Activated CD8-positive, alpha-beta memory T cell treated with anti-CD3 and anti-CD28 coated beads, Interleukin-2, amount 10 ng/mL, durations not matched to agents 7 days and 5 days (primary cell): ENCODE measurements at regions not wholly inside any gene's neighbourhood (a gene's known extent, or its start where the extent isn't known, plus 50 kb on each side); places are given as distances from the start of the nearest gene placed in this dataset.
A peak's percentile ranks its signal among the peaks of the same experiment; 100 is the strongest.
"Not testable (repeated sequence)": the region's sequence is repeated elsewhere in the genome, so short reads cannot be mapped to it uniquely, and the experiment has no call there.

Experiments
- ATAC-seq: fragments of 150-1000 bp; cut with Tn5 transposase; one replicate; pipeline ENCODE4 v1.10.0; 2021; ENCODE audit warnings: moderate library complexity
- CTCF ChIA-PET: fragments of 350-600 bp; sonication (Branson Sonifier 250); formaldehyde crosslinking; loops from one replicate; lab custom pipeline; 2021; ENCODE audit warnings: antibody characterized with exemption; lab: Charles Lee
- DNase-seq: peaks from one replicate; pipeline ENCODE4 v3.0.0-alpha.2; 2020
- H3K27ac Mint-ChIP-seq: one replicate; pipeline ENCODE4 v1.8.0; 2021; ENCODE audit warnings: mild to moderate bottlenecking, mixed read lengths
- H3K27me3 Mint-ChIP-seq: one replicate; pipeline ENCODE4 v1.8.0; 2021; ENCODE audit warnings: mixed read lengths
- H3K36me3 Mint-ChIP-seq: one replicate; pipeline ENCODE4 v1.8.0; 2021; ENCODE audit warnings: mild to moderate bottlenecking, mixed read lengths
- H3K4me1 Mint-ChIP-seq: one replicate; pipeline ENCODE4 v1.8.0; 2021; ENCODE audit warnings: mixed read lengths
- H3K4me3 Mint-ChIP-seq: one replicate; pipeline ENCODE4 v1.8.0; 2021; ENCODE audit warnings: mild to moderate bottlenecking, moderate library complexity, mixed read lengths
- H3K9me3 Mint-ChIP-seq: one replicate; pipeline ENCODE4 v1.8.0; 2022; ENCODE audit warnings: low read depth, mixed read lengths

- CTCF ChIA-PET, result interaction anchor here (2.1 kb wide), 1 partner anchor 9 kb away, joined by 10 read pairs; no protein-coding TSS in a partner anchor
- DNase-seq, result no peak
- Mint-ChIP-seq H3K27ac (no peak overlapping the region), H3K27me3 (no peaks in the 10 kb centered on the region), H3K9me3 (no peaks in the 10 kb centered on the region), H3K36me3 (no peaks in the 10 kb centered on the region), H3K4me3 (no peak overlapping the region), H3K4me1 (peaks cover 13% of the 10 kb centered on the region)
- no peak for ATAC-seq
These were observed 214.0 kb upstream of the PRSS58 start for GRCh38 chr7:142471820-142472219.

GRCh38 chr7:142470544-142470830 lies 212.6 kb upstream of the PRSS58 start:
- no peak for ATAC-seq
- no peak overlapping the region for H3K27ac Mint-ChIP-seq

GRCh38 chr7:142469696-142470543 lies 212.1 kb upstream of the PRSS58 start:
- H3K27ac Mint-ChIP-seq, result no peak overlapping the region
- H3K27me3 Mint-ChIP-seq, result no peaks in the 10 kb centered on the region
- ATAC-seq, result no peak
- no peaks in the 10 kb centered on the region for H3K9me3 Mint-ChIP-seq
- H3K36me3 Mint-ChIP-seq, result no peaks in the 10 kb centered on the region
- no peak overlapping the region for H3K4me3 Mint-ChIP-seq
- CTCF ChIA-PET, result interaction anchor here (1.0 to 1.5 kb wide), 3 partner anchors 11 to 31 kb away, joined by 3 to 5 read pairs (median 3); no protein-coding TSS in a partner anchor
- peaks cover 15% of the 10 kb centered on the region for H3K4me1 Mint-ChIP-seq
- no peak for DNase-seq

More at GRCh38 chr7:142470544-142470830, 212.6 kb upstream of the PRSS58 start:
- no peak for DNase-seq
- Mint-ChIP-seq H3K9me3 (no peaks in the 10 kb centered on the region), H3K27me3 (no peaks in the 10 kb centered on the region), H3K4me1 (peaks cover 15% of the 10 kb centered on the region), H3K4me3 (no peak overlapping the region), H3K36me3 (no peaks in the 10 kb centered on the region)
- CTCF ChIA-PET, result interaction anchor here (1.0 to 1.5 kb wide), 3 partner anchors 12 to 32 kb away, joined by 3 to 5 read pairs (median 3); no protein-coding TSS in a partner anchor

- Mint-ChIP-seq H3K4me3 (no peak overlapping the region), H3K4me1 (peaks cover 20% of the 10 kb centered on the region), H3K27me3 (no peaks in the 10 kb centered on the region), H3K9me3 (no peaks in the 10 kb centered on the region), H3K36me3 (no peaks in the 10 kb centered on the region), H3K27ac (no peak overlapping the region)
- DNase-seq (no peak), ATAC-seq (no peak)
- CTCF ChIA-PET, result interaction anchor here (1.5 to 2.9 kb wide), 3 partner anchors 9 to 30 kb away, joined by 3 to 9 read pairs (median 4); no protein-coding TSS in a partner anchor
These were observed 211.2 kb upstream of the PRSS58 start for GRCh38 chr7:142468871-142469665.

GRCh38 chr7:142467056-142467655 lies 209.3 kb upstream of the PRSS58 start:
- not testable (repeated sequence) for H3K36me3 Mint-ChIP-seq, H3K4me3 Mint-ChIP-seq, ATAC-seq, H3K27ac Mint-ChIP-seq, H3K27me3 Mint-ChIP-seq, H3K9me3 Mint-ChIP-seq, DNase-seq
- CTCF ChIA-PET, result interaction anchor here (1.1 to 2.9 kb wide), 4 partner anchors 8 to 30 kb away, joined by 4 to 9 read pairs (median 4); no protein-coding TSS in a partner anchor
- peaks cover 36% of the 10 kb centered on the region for H3K4me1 Mint-ChIP-seq

GRCh38 chr7:142463401-142463850 lies 205.6 kb upstream of the PRSS58 start:
- no peaks in the 10 kb centered on the region for H3K9me3 Mint-ChIP-seq
- peak overlapping the region; percentile 83 for H3K27ac Mint-ChIP-seq
- ATAC-seq, result peak; percentile 67
- H3K27me3 Mint-ChIP-seq, result peaks cover 9% of the 10 kb centered on the region
- H3K36me3 Mint-ChIP-seq, result no peaks in the 10 kb centered on the region
- peak; percentile 47 for DNase-seq
- peak overlapping the region; percentile 54 for H3K4me3 Mint-ChIP-seq
- peaks cover 37% of the 10 kb centered on the region for H3K4me1 Mint-ChIP-seq
- CTCF ChIA-PET, result interaction anchor here (0.7 to 9.1 kb wide), 12 partner anchors 9 to 104 kb away, joined by 3 to 84 read pairs (median 6); no protein-coding TSS in a partner anchor

GRCh38 chr7:142461437-142461836 lies 203.6 kb upstream of the PRSS58 start:
- no peaks in the 10 kb centered on the region for H3K36me3 Mint-ChIP-seq
- H3K4me1 Mint-ChIP-seq, result peaks cover 42% of the 10 kb centered on the region
- DNase-seq (no peak), ATAC-seq (no peak)
- no peak overlapping the region for H3K27ac Mint-ChIP-seq
- H3K9me3 Mint-ChIP-seq, result no peaks in the 10 kb centered on the region
- no peak overlapping the region for H3K4me3 Mint-ChIP-seq
- H3K27me3 Mint-ChIP-seq, result peaks cover 9% of the 10 kb centered on the region
- CTCF ChIA-PET, result interaction anchor here (0.7 to 9.1 kb wide), 10 partner anchors 12 to 349 kb away, joined by 3 to 84 read pairs (median 7); no protein-coding TSS in a partner anchor

GRCh38 chr7:142460402-142461117 lies 202.7 kb upstream of the PRSS58 start:
- Mint-ChIP-seq H3K27me3 (peaks cover 9% of the 10 kb centered on the region), H3K9me3 (no peaks in the 10 kb centered on the region), H3K36me3 (no peaks in the 10 kb centered on the region), H3K4me3 (no peak overlapping the region), H3K27ac (no peak overlapping the region), H3K4me1 (peaks cover 40% of the 10 kb centered on the region)
- ATAC-seq (no peak), DNase-seq (no peak)
- CTCF ChIA-PET, result interaction anchor here (1.2 to 9.1 kb wide), 10 partner anchors 13 to 348 kb away, joined by 3 to 84 read pairs (median 12); no protein-coding TSS in a partner anchor

- no peak overlapping the region for H3K27ac Mint-ChIP-seq
- CTCF ChIA-PET, result interaction anchor here (0.6 to 9.1 kb wide), 27 partner anchors 8 to 355 kb away, joined by 3 to 84 read pairs (median 4); no protein-coding TSS in a partner anchor
- H3K4me3 Mint-ChIP-seq, result no peak overlapping the region
- H3K36me3 Mint-ChIP-seq, result no peaks in the 10 kb centered on the region
- DNase-seq, result no peak
- no peaks in the 10 kb centered on the region for H3K9me3 Mint-ChIP-seq
- H3K4me1 Mint-ChIP-seq, result peaks cover 44% of the 10 kb centered on the region
- ATAC-seq, result peak; percentile 61
- peaks cover 9% of the 10 kb centered on the region for H3K27me3 Mint-ChIP-seq
These were observed 201.7 kb upstream of the PRSS58 start for GRCh38 chr7:142459551-142459963.

- DNase-seq (no peak), ATAC-seq (no peak)
- no peaks in the 10 kb centered on the region for H3K9me3 Mint-ChIP-seq
- H3K36me3 Mint-ChIP-seq, result no peaks in the 10 kb centered on the region
- no peak overlapping the region for H3K27ac Mint-ChIP-seq
- H3K4me3 Mint-ChIP-seq, result no peak overlapping the region
- peaks cover 15% of the 10 kb centered on the region for H3K27me3 Mint-ChIP-seq
- CTCF ChIA-PET, result interaction anchor here (1.5 to 9.1 kb wide), 3 partner anchors 19 to 25 kb away, joined by 3 to 84 read pairs (median 8); no protein-coding TSS in a partner anchor
- H3K4me1 Mint-ChIP-seq, result peaks cover 28% of the 10 kb centered on the region
These were observed 199.4 kb upstream of the PRSS58 start for GRCh38 chr7:142457146-142457703.

- ATAC-seq (no peak), DNase-seq (no peak)
- Mint-ChIP-seq H3K9me3 (no peaks in the 10 kb centered on the region), H3K36me3 (no peaks in the 10 kb centered on the region), H3K4me1 (peaks cover 28% of the 10 kb centered on the region), H3K27me3 (peaks cover 11% of the 10 kb centered on the region), H3K4me3 (peak overlapping the region; percentile 56), H3K27ac (peak overlapping the region; percentile 69)
- CTCF ChIA-PET, result interaction anchor here (1.2 to 2.4 kb wide), 5 partner anchors 20 to 80 kb away, joined by 3 to 12 read pairs (median 5); no protein-coding TSS in a partner anchor
These were observed 197.5 kb upstream of the PRSS58 start for GRCh38 chr7:142455392-142455791.

GRCh38 chr7:142454862-142455261 lies 197.0 kb upstream of the PRSS58 start:
- H3K4me1 Mint-ChIP-seq, result peaks cover 26% of the 10 kb centered on the region
- peak overlapping the region; percentile 71 for H3K27ac Mint-ChIP-seq
- ATAC-seq (peak; percentile 76), DNase-seq (peak; percentile 72)
- peak overlapping the region; percentile 56 for H3K4me3 Mint-ChIP-seq
- H3K27me3 Mint-ChIP-seq, result peaks cover 13% of the 10 kb centered on the region
- no peaks in the 10 kb centered on the region for H3K36me3 Mint-ChIP-seq
- CTCF ChIA-PET, result interaction anchor here (1.1 to 2.2 kb wide), 7 partner anchors 11 to 80 kb away, joined by 3 to 12 read pairs (median 4); no protein-coding TSS in a partner anchor
- no peaks in the 10 kb centered on the region for H3K9me3 Mint-ChIP-seq
